ENCODE measurements at regions not wholly inside any gene's neighbourhood (a gene's known extent, or its start where the extent isn't known, plus 50 kb on each side); places are given as distances from the start of the nearest gene placed in this dataset.

GRCh38 chr21:35360870-35361570 lies 311.9 kb upstream of the RUNX1 start:
- no peak for TF ChIP-seq POLR2A (IDR thresholded peaks at IDR 0.05)
- TF ChIP-seq CTCF (IDR thresholded peaks at IDR 0.05), result no peak
